Psoas muscle (tissue), 7 donors: ENCODE measurements at regions not wholly inside any gene's neighbourhood (a gene's known extent, or its start where the extent isn't known, plus 50 kb on each side); places are given as distances from the start of the nearest gene placed in this dataset.

ENCODE experiments used
- ATAC-seq, 4 donors: fragments of 200-7000 bp; cut with Tn5 transposase; one replicate each; pipeline ENCODE4 v1.9.1; 2020; ENCODE audit warnings: moderate library complexity in 3 of 4, mild to moderate bottlenecking in 2 of 4
- DNase-seq, 2 donors: peaks; one replicate each; pipeline ENCODE4 v3.0.0-alpha.2; 2020
- H3K27ac ChIP-seq: fragments of 200-600 bp; one replicate; pipeline ENCODE4 v1.8.0; 2022
- H3K27me3 ChIP-seq, 3 donors: fragments of 200-600 bp in 1 of 3; one replicate each; pipeline versions ENCODE4 v1.6.1 to v1.8.0; 2013 to 2022; ENCODE audit warnings: low read length in 2 of 3, mild to moderate bottlenecking in 2 of 3, moderate library complexity in 1 of 3; ENCODE audit not compliant: insufficient read depth in 3 of 3
- H3K36me3 ChIP-seq, 2 donors: fragments of 200-600 bp in 1 of 2; one replicate each; pipeline versions ENCODE4 v1.6.1 to v1.8.0; 2013 to 2022; ENCODE audit warnings: low read depth in 1 of 2, mild to moderate bottlenecking in 1 of 2, moderate library complexity in 1 of 2; ENCODE audit not compliant: insufficient read depth in 1 of 2
- H3K4me1 ChIP-seq: fragments of 200-600 bp; one replicate; pipeline ENCODE4 v1.8.0; 2022
- H3K4me3 ChIP-seq: fragments of 200-600 bp; one replicate; pipeline ENCODE4 v1.8.0; 2022; ENCODE audit warnings: mild to moderate bottlenecking
- H3K9me3 ChIP-seq: fragments of 200-600 bp; one replicate; pipeline ENCODE4 v1.8.0; 2022
- WGBS, 3 donors: extraction: QIAGEN DNeasy Blood & Tissue Kit; methylation state at CpG; one replicate each; pipeline versions ENCODE4 v1.1.6 to v1.1.7; 2013; 5-methylcytosine and 5-hydroxymethylcytosine counted together
- intact Hi-C, 2 donors: fragments of 100-400 bp; cut with DNase I; formaldehyde crosslinking; loops; one replicate each; pipeline versions ENCODE4 v1.11.0 to v1.14.2; 2022
- TF ChIP-seq, protein P1 (sequence below): fragments of 200-600 bp; IDR thresholded peaks from one replicate; pipeline ENCODE4 v1.8.0; 2022; ENCODE audit warnings: antibody characterized with exemption
- donor health status: healthy with polysubstance abuse.
- donor health status: DM: no; HTN: no; CAD: no; lungs with moderate emphysema.
- donor health status: Bipolar disorder and iron deficiency.
- donor health status: healthy.
- donor health status: DM: yes; HTN: yes; CAD: no.
- donor health status: DM: no; HTN: no; CAD: no.
- donor health status: DM: yes; HTN: yes; CAD: no.

DNA sequence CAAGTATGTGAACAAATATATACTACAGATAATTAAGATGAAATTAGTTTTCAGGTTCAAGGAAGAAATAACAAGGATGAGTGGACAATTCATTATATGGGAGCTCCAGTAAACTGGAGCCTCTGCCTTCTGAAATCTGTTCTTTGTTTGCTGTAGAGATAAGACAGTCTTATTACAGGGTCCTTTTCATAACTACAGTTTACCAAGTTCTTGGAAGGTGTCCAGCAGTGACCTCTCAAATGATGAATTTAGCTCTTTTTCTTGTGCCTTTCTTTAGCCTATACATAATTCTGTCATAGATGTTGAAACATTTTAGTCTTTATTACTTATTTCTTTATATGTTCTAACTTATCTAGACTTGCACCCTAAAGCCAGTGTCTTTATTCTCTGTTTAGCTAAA is 89.7 kb upstream of the GBE1 start:
- no peak overlapping the region for H3K27ac ChIP-seq
- no peak for DNase-seq
- intact Hi-C loops, result no loop called here
- no peaks in the 10 kb centered on the region for H3K36me3 ChIP-seq
- ATAC-seq, result no peak
- no peaks in the 10 kb centered on the region for H3K4me1 ChIP-seq
- no peaks in the 10 kb centered on the region for H3K27me3 ChIP-seq
- TF ChIP-seq, protein P1, sequence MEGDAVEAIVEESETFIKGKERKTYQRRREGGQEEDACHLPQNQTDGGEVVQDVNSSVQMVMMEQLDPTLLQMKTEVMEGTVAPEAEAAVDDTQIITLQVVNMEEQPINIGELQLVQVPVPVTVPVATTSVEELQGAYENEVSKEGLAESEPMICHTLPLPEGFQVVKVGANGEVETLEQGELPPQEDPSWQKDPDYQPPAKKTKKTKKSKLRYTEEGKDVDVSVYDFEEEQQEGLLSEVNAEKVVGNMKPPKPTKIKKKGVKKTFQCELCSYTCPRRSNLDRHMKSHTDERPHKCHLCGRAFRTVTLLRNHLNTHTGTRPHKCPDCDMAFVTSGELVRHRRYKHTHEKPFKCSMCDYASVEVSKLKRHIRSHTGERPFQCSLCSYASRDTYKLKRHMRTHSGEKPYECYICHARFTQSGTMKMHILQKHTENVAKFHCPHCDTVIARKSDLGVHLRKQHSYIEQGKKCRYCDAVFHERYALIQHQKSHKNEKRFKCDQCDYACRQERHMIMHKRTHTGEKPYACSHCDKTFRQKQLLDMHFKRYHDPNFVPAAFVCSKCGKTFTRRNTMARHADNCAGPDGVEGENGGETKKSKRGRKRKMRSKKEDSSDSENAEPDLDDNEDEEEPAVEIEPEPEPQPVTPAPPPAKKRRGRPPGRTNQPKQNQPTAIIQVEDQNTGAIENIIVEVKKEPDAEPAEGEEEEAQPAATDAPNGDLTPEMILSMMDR, result no peak
- no peak overlapping the region for H3K4me3 ChIP-seq
- H3K9me3 ChIP-seq, result no peaks in the 10 kb centered on the region

DNA sequence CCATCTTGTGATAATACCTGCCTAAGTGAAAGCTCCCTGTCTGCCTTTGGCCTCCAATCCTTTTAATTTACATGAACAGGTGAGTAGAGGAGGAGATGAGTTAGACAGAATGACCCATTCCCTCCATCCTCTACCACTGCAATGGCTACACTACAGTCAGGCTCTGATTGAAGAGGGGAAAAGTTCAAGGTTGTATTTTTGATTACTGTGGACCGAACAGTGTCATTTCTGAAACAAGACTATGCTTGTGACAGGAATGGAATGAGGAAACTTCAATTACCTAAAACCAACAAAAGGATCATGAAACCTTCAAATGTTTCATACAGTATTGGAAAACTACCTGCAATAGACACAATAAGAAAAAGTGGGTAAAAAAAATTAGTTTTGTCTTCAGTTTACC is 85.5 kb upstream of the GBE1 start:
- DNase-seq, result no peak
- intact Hi-C loops, result no loop called here
- WGBS, 3 donors, result 91 to 92% (median 92%) methylated on average over 1 of the region's 1 CpG

DNA sequence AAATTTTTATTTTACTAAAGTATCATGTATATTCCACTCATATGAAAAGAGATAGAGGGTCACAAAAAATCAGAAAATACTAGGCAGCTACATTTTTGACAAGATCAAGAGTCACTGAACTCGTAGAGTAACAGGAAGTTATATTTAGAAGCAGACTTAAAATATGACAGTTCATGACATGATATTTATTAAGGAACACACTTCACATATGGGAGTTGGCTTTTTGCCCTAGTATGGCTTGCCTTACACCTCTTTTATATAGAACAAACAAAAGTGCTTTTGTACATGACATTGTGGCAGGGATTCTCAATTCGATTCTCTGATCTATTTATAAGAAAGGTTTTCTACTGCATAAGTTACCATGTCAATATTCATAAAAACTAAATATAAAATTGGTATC is 80.1 kb upstream of the GBE1 start:
- Histone ChIP-seq H3K4me3 (no peak overlapping the region), H3K27ac (no peak overlapping the region), H3K27me3 (no peaks in the 10 kb centered on the region), H3K36me3 (no peaks in the 10 kb centered on the region), H3K9me3 (no peaks in the 10 kb centered on the region), H3K4me1 (peaks cover 34% of the 10 kb centered on the region)
- no peak for DNase-seq
- 12 to 15% (median 13%) methylated on average over 2 of the region's 2 CpGs for WGBS, 3 donors
- TF ChIP-seq, protein P1, result no peak
- intact Hi-C loops, result no loop called here
- peak in 1 of 4 donors; percentile 22 for ATAC-seq

More for the DNA sequence above, 85.5 kb upstream of the GBE1 start:
- H3K36me3 ChIP-seq, result no peaks in the 10 kb centered on the region
- H3K27ac ChIP-seq, result no peak overlapping the region
- no peaks in the 10 kb centered on the region for H3K9me3 ChIP-seq
- peaks cover under 1% of the 10 kb centered on the region for H3K4me1 ChIP-seq
- no peak overlapping the region for H3K4me3 ChIP-seq
- TF ChIP-seq, protein P1, result no peak
- no peaks in the 10 kb centered on the region for H3K27me3 ChIP-seq
- ATAC-seq, result no peak

DNA sequence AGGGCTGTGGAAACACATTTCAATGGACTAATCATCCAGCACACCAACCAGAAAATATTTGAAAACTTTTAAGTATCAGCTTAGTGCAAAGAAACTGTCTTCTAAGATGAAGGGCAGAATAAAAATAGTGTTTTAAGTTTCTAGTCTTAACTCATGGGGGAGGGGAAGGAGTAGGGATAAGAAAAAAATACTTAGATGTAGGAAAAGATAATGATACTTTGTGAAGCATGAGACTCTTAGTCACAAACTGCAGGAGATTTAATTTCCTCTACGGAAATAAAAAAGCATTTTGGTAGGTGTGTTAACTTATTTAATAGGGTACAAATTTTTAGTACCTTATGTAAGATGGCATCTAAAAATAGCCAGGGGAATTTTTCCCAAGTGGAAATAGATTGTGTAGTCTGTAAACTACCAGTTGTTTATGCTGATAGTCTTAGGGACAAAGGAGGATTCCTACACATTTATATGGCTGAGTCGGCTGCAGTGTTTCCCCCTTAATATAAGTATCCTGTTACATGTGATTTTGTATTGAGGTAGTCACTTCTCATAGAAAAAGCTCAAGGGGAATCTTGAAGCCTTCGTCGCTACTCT is 78.2 kb upstream of the GBE1 start:
- Histone ChIP-seq H3K27me3 (no peaks in the 10 kb centered on the region), H3K36me3 (no peaks in the 10 kb centered on the region), H3K4me1 (peaks cover 34% of the 10 kb centered on the region), H3K27ac (peak overlapping the region; percentile 11), H3K9me3 (no peaks in the 10 kb centered on the region), H3K4me3 (no peak overlapping the region)
- intact Hi-C loops, result no loop called here
- WGBS, 3 donors, result 43 to 45% (median 45%) methylated on average over 4 of the region's 4 CpGs
- TF ChIP-seq, protein P1, result no peak
- DNase-seq (no peak), ATAC-seq (peak in 1 of 4 donors; percentile 32)

DNA sequence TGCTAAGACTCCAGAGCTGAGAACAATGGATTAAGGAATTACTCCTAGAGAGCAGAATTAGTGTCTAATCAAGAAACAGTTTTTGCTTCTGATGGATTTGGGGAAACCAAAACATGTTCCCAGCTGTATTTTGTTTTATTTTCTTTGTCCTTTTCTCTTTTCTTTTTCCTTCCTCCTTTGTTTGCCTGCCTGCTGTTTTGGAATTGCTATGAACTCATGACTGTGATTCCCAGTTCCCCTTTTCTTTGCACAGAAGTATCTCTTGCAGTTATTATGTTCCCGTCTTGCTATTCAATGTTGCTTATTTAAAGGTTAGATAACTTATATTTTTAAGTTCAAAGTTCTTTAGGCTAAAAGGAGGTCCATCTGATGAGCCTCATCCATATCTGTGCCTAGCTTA is 77.0 kb upstream of the GBE1 start:
- DNase-seq (no peak), ATAC-seq (no peak)
- 88 to 89% (median 88%) methylated on average over 1 of the region's 1 CpG for WGBS, 3 donors
- intact Hi-C loops, result no loop called here
- TF ChIP-seq, protein P1, result no peak
- Histone ChIP-seq H3K9me3 (no peaks in the 10 kb centered on the region), H3K36me3 (no peaks in the 10 kb centered on the region), H3K4me3 (no peak overlapping the region), H3K4me1 (peaks cover 34% of the 10 kb centered on the region), H3K27ac (no peak overlapping the region), H3K27me3 (no peaks in the 10 kb centered on the region)
